GM12892 (cell line): ENCODE measurements at regions not wholly inside any gene's neighbourhood (a gene's known extent, or its start where the extent isn't known, plus 50 kb on each side); places are given as distances from the start of the nearest gene placed in this dataset.

Experiments used
- POLR2A ChIP-seq: IDR thresholded peaks from 2 replicates; pipeline ENCODE4 v1.6.1; 2011; ENCODE audit warnings: low read depth, low read length, control low read depth
- TAF1 ChIP-seq: IDR thresholded peaks from 2 replicates; pipeline ENCODE4 v1.6.1; 2011; ENCODE audit warnings: low read depth, mild to moderate bottlenecking, control low read depth, low read length, borderline replicate concordance

DNA sequence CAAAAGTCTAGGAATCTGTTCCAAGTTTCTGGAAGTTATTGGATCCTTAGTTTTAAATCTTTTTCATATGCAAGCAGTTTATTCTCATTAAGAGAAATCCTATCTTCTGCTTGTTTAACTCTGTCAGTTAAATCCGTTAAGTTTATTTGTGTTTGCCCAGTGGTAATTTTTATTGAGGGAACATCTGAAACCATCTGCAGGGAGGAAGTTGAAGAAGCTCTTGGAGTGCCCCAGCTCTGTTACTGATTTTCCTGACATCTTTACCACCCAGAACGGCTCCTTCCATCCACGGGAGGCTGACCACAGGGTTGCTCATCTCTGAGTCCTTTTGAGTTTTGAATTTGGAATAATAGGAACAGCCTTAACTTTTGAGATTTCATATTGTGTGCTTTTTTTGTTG, 99.9 kb upstream of the ZNF618 start:
- TF ChIP-seq POLR2A (no peak), TAF1 (no peak)
